ENCODE measurements at regions not wholly inside any gene's neighbourhood (a gene's known extent, or its start where the extent isn't known, plus 50 kb on each side); places are given as distances from the start of the nearest gene placed in this dataset.

DNA sequence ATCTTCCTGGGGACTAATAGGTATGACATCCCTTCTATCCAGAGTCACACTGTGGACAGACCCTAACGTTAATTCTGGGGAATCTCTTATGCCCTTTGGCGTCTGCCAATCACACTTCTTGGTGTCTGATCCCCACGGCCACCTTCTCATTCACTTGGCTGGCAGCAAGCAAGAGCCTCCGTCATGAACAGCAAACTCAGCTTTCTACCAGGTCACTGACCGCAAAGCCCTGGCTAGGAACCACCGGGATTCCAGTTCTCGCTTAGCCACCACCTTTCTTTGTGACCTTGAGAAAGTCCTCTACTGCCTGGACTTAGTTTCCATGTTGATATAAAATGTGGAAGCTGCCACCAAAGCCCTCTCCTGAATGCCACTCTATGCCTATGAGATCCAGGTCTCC, 67.7 kb upstream of the FCN1 start:
- no peaks in the 10 kb centered on the region for H3K27me3 ChIP-seq (ENCODE audit: insufficient read depth, low read length)
- peaks cover 9% of the 10 kb centered on the region for H3K36me3 Mint-ChIP-seq (ENCODE audit: low read depth, unreplicated experiment)
- TF ChIP-seq EZH2 (IDR thresholded peaks at IDR 0.05; ENCODE audit: insufficient read depth, low read length), result no peak
- no peak for TF ChIP-seq CTCF (IDR thresholded peaks at IDR 0.05; ENCODE audit: insufficient read depth, low read depth, low read length)
- no peaks in the 10 kb centered on the region for H3K4me1 Mint-ChIP-seq (ENCODE audit: low read depth, unreplicated experiment)
- H3K4me3 Mint-ChIP-seq (ENCODE audit: unreplicated experiment), result no peak overlapping the region
- H3K9me3 Mint-ChIP-seq (ENCODE audit: unreplicated experiment), result peaks cover 9% of the 10 kb centered on the region
- H3K9me3 ChIP-seq (ENCODE audit: insufficient read depth, low read depth, low read length), result peaks cover 13% of the 10 kb centered on the region
- H3K4me1 ChIP-seq (ENCODE audit: insufficient read depth, low read length), result no peaks in the 10 kb centered on the region
- H3K36me3 ChIP-seq (ENCODE audit: insufficient read depth, low read length), result no peaks in the 10 kb centered on the region
- H4K20me1 ChIP-seq (ENCODE audit: insufficient read depth, low read length), result no peaks in the 10 kb centered on the region
- H3K79me2 ChIP-seq (ENCODE audit: insufficient read depth, low read length), result no peaks in the 10 kb centered on the region
- H3K27me3 Mint-ChIP-seq (ENCODE audit: low read depth, unreplicated experiment), result peaks cover 57% of the 10 kb centered on the region
- H3K27ac ChIP-seq (ENCODE audit: low read depth, low read length), result no peak overlapping the region
- no peak overlapping the region for H3K9ac ChIP-seq (ENCODE audit: low read length)
- FAIRE-seq (no peak), DNase-seq (ENCODE audit: low read depth) (no peak)
- H3K4me2 ChIP-seq (ENCODE audit: low read length), result no peak overlapping the region
- H2AFZ ChIP-seq (ENCODE audit: low read depth, low read length), result no peak overlapping the region
- H3K4me3 ChIP-seq (ENCODE audit: insufficient read depth, low read depth, low read length), result no peak overlapping the region
- no peak overlapping the region for H3K27ac Mint-ChIP-seq (ENCODE audit: unreplicated experiment)

DNA sequence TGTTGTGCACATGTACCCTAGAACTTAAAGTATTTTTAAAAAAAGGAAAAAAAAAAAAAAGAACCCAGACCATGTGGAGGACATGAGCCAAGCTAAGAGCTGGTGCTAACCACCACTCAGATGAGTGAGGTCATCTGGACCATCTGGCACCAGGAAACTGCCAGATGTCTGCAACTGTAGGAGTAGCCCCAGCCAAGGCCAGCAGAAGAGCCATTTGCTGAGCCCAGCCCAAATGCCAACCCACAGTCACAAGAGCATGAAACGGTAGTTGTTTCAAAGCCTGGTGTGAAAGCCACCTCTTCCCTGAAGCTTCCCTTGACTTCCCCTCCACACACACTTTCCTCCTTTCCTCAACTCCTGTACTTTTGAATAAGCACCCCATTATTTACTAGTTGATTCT, 69.2 kb upstream of the FCN1 start:
- Histone ChIP-seq H3K9ac (ENCODE audit: low read length) (no peak overlapping the region), H3K4me2 (ENCODE audit: low read length) (no peak overlapping the region), H3K27ac (ENCODE audit: low read depth, low read length) (no peak overlapping the region), H3K9me3 (ENCODE audit: insufficient read depth, low read depth, low read length) (peaks cover 13% of the 10 kb centered on the region), H3K36me3 (ENCODE audit: insufficient read depth, low read length) (no peaks in the 10 kb centered on the region), H3K4me1 (ENCODE audit: insufficient read depth, low read length) (no peaks in the 10 kb centered on the region), H4K20me1 (ENCODE audit: insufficient read depth, low read length) (no peaks in the 10 kb centered on the region), H3K4me3 (ENCODE audit: insufficient read depth, low read depth, low read length) (no peak overlapping the region), H2AFZ (ENCODE audit: low read depth, low read length) (no peak overlapping the region), H3K27me3 (ENCODE audit: insufficient read depth, low read length) (no peaks in the 10 kb centered on the region), H3K79me2 (ENCODE audit: insufficient read depth, low read length) (no peaks in the 10 kb centered on the region)
- Mint-ChIP-seq H3K27ac (ENCODE audit: unreplicated experiment) (no peak overlapping the region), H3K4me1 (ENCODE audit: low read depth, unreplicated experiment) (no peaks in the 10 kb centered on the region), H3K27me3 (ENCODE audit: low read depth, unreplicated experiment) (peaks cover 49% of the 10 kb centered on the region), H3K4me3 (ENCODE audit: unreplicated experiment) (no peak overlapping the region), H3K36me3 (ENCODE audit: low read depth, unreplicated experiment) (peaks cover 9% of the 10 kb centered on the region), H3K9me3 (ENCODE audit: unreplicated experiment) (peaks cover 8% of the 10 kb centered on the region)
- no peak for TF ChIP-seq EZH2 (IDR thresholded peaks at IDR 0.05; ENCODE audit: insufficient read depth, low read length)
- no peak for TF ChIP-seq CTCF (IDR thresholded peaks at IDR 0.05; ENCODE audit: insufficient read depth, low read depth, low read length)
- no peak for DNase-seq (ENCODE audit: low read depth)
- FAIRE-seq, result no peak

DNA sequence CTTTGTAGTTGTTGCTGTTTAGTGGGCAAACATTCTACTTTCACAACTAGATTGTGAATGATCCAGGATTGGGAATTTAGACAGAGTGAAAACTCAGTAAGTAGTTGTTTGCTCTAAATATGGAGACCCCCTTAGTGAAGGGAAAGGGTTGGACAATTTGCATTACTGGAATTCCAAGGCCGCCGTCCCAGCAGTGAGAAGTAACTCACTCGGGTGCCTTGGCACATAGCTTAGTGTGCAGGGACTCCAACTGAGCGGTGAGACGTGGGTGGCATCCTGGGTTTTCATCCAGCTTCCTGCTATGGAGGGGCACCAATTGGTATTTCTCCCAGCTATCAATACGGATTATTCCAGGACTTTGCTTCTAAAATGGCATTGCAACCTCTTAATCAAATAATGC, 69.7 kb upstream of the FCN1 start:
- Histone ChIP-seq H3K27ac (ENCODE audit: low read depth, low read length) (no peak overlapping the region), H3K9ac (ENCODE audit: low read length) (no peak overlapping the region), H3K27me3 (ENCODE audit: insufficient read depth, low read length) (no peaks in the 10 kb centered on the region), H3K4me1 (ENCODE audit: insufficient read depth, low read length) (no peaks in the 10 kb centered on the region), H3K79me2 (ENCODE audit: insufficient read depth, low read length) (no peaks in the 10 kb centered on the region), H2AFZ (ENCODE audit: low read depth, low read length) (no peak overlapping the region), H3K36me3 (ENCODE audit: insufficient read depth, low read length) (no peaks in the 10 kb centered on the region), H3K9me3 (ENCODE audit: insufficient read depth, low read depth, low read length) (peaks cover 13% of the 10 kb centered on the region), H3K4me2 (ENCODE audit: low read length) (no peak overlapping the region), H4K20me1 (ENCODE audit: insufficient read depth, low read length) (no peaks in the 10 kb centered on the region), H3K4me3 (ENCODE audit: insufficient read depth, low read depth, low read length) (no peak overlapping the region)
- Mint-ChIP-seq H3K4me3 (ENCODE audit: unreplicated experiment) (no peak overlapping the region), H3K27ac (ENCODE audit: unreplicated experiment) (no peak overlapping the region), H3K27me3 (ENCODE audit: low read depth, unreplicated experiment) (peaks cover 48% of the 10 kb centered on the region), H3K36me3 (ENCODE audit: low read depth, unreplicated experiment) (peaks cover 9% of the 10 kb centered on the region), H3K4me1 (ENCODE audit: low read depth, unreplicated experiment) (no peaks in the 10 kb centered on the region), H3K9me3 (ENCODE audit: unreplicated experiment) (peaks cover 7% of the 10 kb centered on the region)
- TF ChIP-seq EZH2 (IDR thresholded peaks at IDR 0.05; ENCODE audit: insufficient read depth, low read length) (no peak), CTCF (IDR thresholded peaks at IDR 0.05; ENCODE audit: insufficient read depth, low read depth, low read length) (no peak)
- FAIRE-seq (no peak), DNase-seq (ENCODE audit: low read depth) (no peak)
